GM12865 (cell line): ENCODE measurements at regions not wholly inside any gene's neighbourhood (a gene's known extent, or its start where the extent isn't known, plus 50 kb on each side); places are given as distances from the start of the nearest gene placed in this dataset.

Experiments used
- DNase-seq: peaks from one replicate; pipeline ENCODE4 v3.0.0; 2010; ENCODE audit warnings: low read depth
- H3K4me3 ChIP-seq: 2 replicates; pipeline ENCODE4 v1.5.1; 2011; ENCODE audit warnings: mild to moderate bottlenecking, low read depth, low read length, control low read depth
- CTCF ChIP-seq: IDR thresholded peaks from 2 replicates; pipeline ENCODE4 v1.5.1; 2011; ENCODE audit warnings: low read length, control low read depth, low read depth, inconsistent platforms; ENCODE audit not compliant: insufficient read depth; ENCODE audit errors: missing control alignments

GRCh38 chr10:26621243-26621888, 76.1 kb upstream of the PDSS1 start:
- no peak for TF ChIP-seq CTCF
- DNase-seq, result no peak
- H3K4me3 ChIP-seq, result no peak overlapping the region

GRCh38 chr10:26621889-26622711, 75.4 kb upstream of the PDSS1 start:
- peak overlapping the region; percentile 10 for H3K4me3 ChIP-seq
- TF ChIP-seq CTCF, result no peak
- DNase-seq, result peak; percentile 26

GRCh38 chr10:26622891-26623290, 74.6 kb upstream of the PDSS1 start:
- TF ChIP-seq CTCF, result no peak
- H3K4me3 ChIP-seq, result peak overlapping the region; percentile 10

GRCh38 chr10:26624006-26624405, 73.5 kb upstream of the PDSS1 start:
- TF ChIP-seq CTCF, result no peak
- DNase-seq, result no peak
- H3K4me3 ChIP-seq, result no peak overlapping the region

More at GRCh38 chr10:26622891-26623290, 74.6 kb upstream of the PDSS1 start:
- DNase-seq, result no peak

GRCh38 chr10:26626066-26626465, 71.4 kb upstream of the PDSS1 start:
- H3K4me3 ChIP-seq, result no peak overlapping the region
- no peak for DNase-seq
- no peak for TF ChIP-seq CTCF

- no peak overlapping the region for H3K4me3 ChIP-seq
- TF ChIP-seq CTCF, result no peak
- no peak for DNase-seq
These were observed 70.2 kb upstream of the PDSS1 start for GRCh38 chr10:26627324-26627723.
